ENCODE measurements at regions not wholly inside any gene's neighbourhood (a gene's known extent, or its start where the extent isn't known, plus 50 kb on each side); places are given as distances from the start of the nearest gene placed in this dataset.

GRCh38 chr6:119636060-119636459 is 286.5 kb upstream of the MAN1A1 start:
- Mint-ChIP-seq H3K36me3 (ENCODE audit: low read depth) (no peaks in the 10 kb centered on the region), H3K4me1 (no peaks in the 10 kb centered on the region), H3K27me3 (peaks cover 4% of the 10 kb centered on the region), H3K9me3 (peaks cover 7% of the 10 kb centered on the region), H3K27ac (no peak overlapping the region), H3K4me3 (no peak overlapping the region)
- intact Hi-C loops (cut with micrococcal nuclease): no loop called here
- no peak for DNase-seq
- ATAC-seq (ENCODE audit: low read depth): no peak
- POLR2A ChIA-PET: no interaction called here
- no peak for TF ChIP-seq CTCF (IDR thresholded peaks at IDR 0.05)
- CTCF ChIA-PET: no interaction called here

- Mint-ChIP-seq H3K4me3 (no peak overlapping the region), H3K27ac (no peak overlapping the region), H3K27me3 (peaks cover 4% of the 10 kb centered on the region), H3K4me1 (no peaks in the 10 kb centered on the region), H3K36me3 (ENCODE audit: low read depth) (no peaks in the 10 kb centered on the region), H3K9me3 (peaks cover 7% of the 10 kb centered on the region)
- no peak for ATAC-seq (ENCODE audit: low read depth)
- no peak for DNase-seq
- ChIA-PET CTCF (no interaction called here), POLR2A (no interaction called here)
- intact Hi-C loops (cut with micrococcal nuclease): no loop called here
- TF ChIP-seq CTCF (IDR thresholded peaks at IDR 0.05): no peak
Observed at GRCh38 chr6:119633461-119633860, 283.9 kb upstream of the MAN1A1 start.

GRCh38 chr6:119630561-119631192 is 281.1 kb upstream of the MAN1A1 start:
- H3K27ac Mint-ChIP-seq: no peak overlapping the region
- no peaks in the 10 kb centered on the region for H3K36me3 Mint-ChIP-seq (ENCODE audit: low read depth)
- POLR2A ChIA-PET: no interaction called here

GRCh38 chr6:119628691-119629594 is 279.4 kb upstream of the MAN1A1 start:
- Mint-ChIP-seq H3K36me3 (ENCODE audit: low read depth) (no peaks in the 10 kb centered on the region), H3K4me1 (no peaks in the 10 kb centered on the region), H3K4me3 (no peak overlapping the region), H3K27ac (no peak overlapping the region), H3K9me3 (peaks cover 5% of the 10 kb centered on the region), H3K27me3 (peaks cover 4% of the 10 kb centered on the region)
- DNase-seq (no peak), ATAC-seq (ENCODE audit: low read depth) (no peak)
- no peak for TF ChIP-seq CTCF (IDR thresholded peaks at IDR 0.05)
- CTCF ChIA-PET: no interaction called here
- intact Hi-C loops (cut with micrococcal nuclease): no loop called here
- POLR2A ChIA-PET: no interaction called here

More at GRCh38 chr6:119630561-119631192, 281.1 kb upstream of the MAN1A1 start:
- Mint-ChIP-seq H3K27me3 (peaks cover 4% of the 10 kb centered on the region), H3K4me3 (no peak overlapping the region), H3K4me1 (no peaks in the 10 kb centered on the region), H3K9me3 (peaks cover 7% of the 10 kb centered on the region)
- intact Hi-C loops (cut with micrococcal nuclease): no loop called here
- no peak for DNase-seq
- ATAC-seq (ENCODE audit: low read depth): no peak
- CTCF ChIA-PET: no interaction called here
- no peak for TF ChIP-seq CTCF (IDR thresholded peaks at IDR 0.05)

GRCh38 chr6:119627908-119628669 is 278.5 kb upstream of the MAN1A1 start:
- H3K27me3 Mint-ChIP-seq: peaks cover 4% of the 10 kb centered on the region
- CTCF ChIA-PET: no interaction called here
- H3K27ac Mint-ChIP-seq: no peak overlapping the region
- TF ChIP-seq CTCF (IDR thresholded peaks at IDR 0.05): no peak
- no peak for DNase-seq
- no peaks in the 10 kb centered on the region for H3K36me3 Mint-ChIP-seq (ENCODE audit: low read depth)
- POLR2A ChIA-PET: no interaction called here
- no peaks in the 10 kb centered on the region for H3K4me1 Mint-ChIP-seq
- peaks cover 5% of the 10 kb centered on the region for H3K9me3 Mint-ChIP-seq
- no peak overlapping the region for H3K4me3 Mint-ChIP-seq
- no peak for ATAC-seq (ENCODE audit: low read depth)
- intact Hi-C loops (cut with micrococcal nuclease): no loop called here
